Common myeloid progenitor, CD34-positive (primary cell): ENCODE measurements at regions not wholly inside any gene's neighbourhood (a gene's known extent, or its start where the extent isn't known, plus 50 kb on each side); places are given as distances from the start of the nearest gene placed in this dataset.

Source experiments
- CTCF ChIA-PET: fragments of 350-600 bp; sonication (Branson Sonifier 250); formaldehyde crosslinking; loops from one replicate; lab custom pipeline; 2021; ENCODE audit warnings: antibody characterized with exemption; lab: Charles Lee
- POLR2A ChIA-PET: fragments of 350-600 bp; sonication (Branson Sonifier 250); formaldehyde crosslinking; loops from one replicate; lab custom pipeline; 2021; ENCODE audit warnings: antibody characterized with exemption; lab: Charles Lee
- DNase-seq, 3 donors: peaks; one replicate each; pipeline versions ENCODE4 v3.0.0 to v3.0.0-alpha.2; 2013
- H3K27ac ChIP-seq, 2 experiments: 1 replicate in 1 of 2; 2 replicates in 1 of 2; pipeline ENCODE4 v1.7.0; 2013; ENCODE audit warnings: inconsistent platforms in 2 of 2, low read length in 2 of 2, mild to moderate bottlenecking in 2 of 2, low read depth in 1 of 2, moderate library complexity in 1 of 2; ENCODE audit not compliant: severe bottlenecking in 2 of 2, insufficient read depth in 1 of 2, poor library complexity in 1 of 2
- H3K27me3 ChIP-seq, 5 experiments: replicated peaks in 2 of 5; 1 replicate in 3 of 5; 2 replicates in 2 of 5; pipeline versions ENCODE4 v1.6.1 to v1.7.0; 2013; ENCODE audit warnings: low read length in 4 of 5, mild to moderate bottlenecking in 2 of 5, moderate library complexity in 2 of 5, inconsistent platforms in 1 of 5; ENCODE audit not compliant: insufficient read depth in 5 of 5, control insufficient read depth in 4 of 5
- H3K36me3 ChIP-seq, 4 experiments: 1 replicate in 2 of 4; 2 replicates in 2 of 4; pipeline versions ENCODE4 v1.6.1 to v1.7.0; 2013; ENCODE audit warnings: low read length in 3 of 4, control low read depth in 1 of 4, mild to moderate bottlenecking in 1 of 4; ENCODE audit not compliant: control insufficient read depth in 4 of 4, insufficient read depth in 4 of 4
- H3K4me1 ChIP-seq, 4 experiments: 1 replicate in 3 of 4; 2 replicates in 1 of 4; pipeline versions ENCODE4 v1.6.1 to v1.7.1; 2013; ENCODE audit warnings: low read length in 3 of 4, mild to moderate bottlenecking in 3 of 4, control low read depth in 1 of 4, inconsistent platforms in 1 of 4, moderate library complexity in 1 of 4; ENCODE audit not compliant: control insufficient read depth in 4 of 4, insufficient read depth in 4 of 4; ENCODE audit errors: control extremely low read depth in 1 of 4
- H3K4me3 ChIP-seq, 7 experiments: 1 replicate in 4 of 7; 2 replicates in 3 of 7; pipeline versions ENCODE4 v1.5.1 to v1.7.0; 2013; ENCODE audit warnings: mild to moderate bottlenecking in 7 of 7, low read length in 6 of 7, moderate library complexity in 6 of 7, inconsistent platforms in 2 of 7, low read depth in 2 of 7, control low read depth in 1 of 7; ENCODE audit not compliant: insufficient read depth in 4 of 7, control insufficient read depth in 1 of 7; ENCODE audit errors: extremely low read depth in 1 of 7
- H3K9me3 ChIP-seq, 5 experiments: 1 replicate in 4 of 5; 2 replicates in 1 of 5; pipeline versions ENCODE4 v1.6.1 to v1.7.1; 2013; ENCODE audit warnings: low read length in 4 of 5, mild to moderate bottlenecking in 2 of 5, inconsistent platforms in 1 of 5, low read depth in 1 of 5, moderate library complexity in 1 of 5; ENCODE audit not compliant: control insufficient read depth in 4 of 5, insufficient read depth in 2 of 5; ENCODE audit errors: control extremely low read depth in 1 of 5
- WGBS: methylation state at CpG from one replicate; pipeline ENCODE4 v1.1.5; 2013; ENCODE audit not compliant: insufficient coverage; 5-methylcytosine and 5-hydroxymethylcytosine counted together

DNA sequence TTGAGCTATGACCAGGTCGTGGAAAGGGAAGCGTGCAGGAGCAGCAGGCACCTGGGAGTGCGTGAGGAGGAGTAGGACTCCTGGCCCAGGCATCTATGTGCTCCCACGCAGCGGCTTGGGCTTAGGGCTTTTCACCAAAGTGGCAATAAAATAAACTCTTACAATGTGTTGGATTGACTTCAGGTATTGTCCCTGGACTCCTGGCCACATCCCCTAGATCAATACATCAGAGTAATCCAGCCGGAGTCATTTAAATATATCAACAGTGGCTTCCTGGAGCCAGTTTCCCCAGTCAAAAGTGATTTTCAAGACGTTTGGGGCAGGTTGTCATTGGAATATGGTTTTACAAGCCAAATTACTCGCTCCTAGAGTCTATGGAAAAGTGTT lies 344.4 kb downstream of the WDR11 start:
- no peak for DNase-seq
- POLR2A ChIA-PET, result no interaction called here
- no peak overlapping the region for H3K4me3 ChIP-seq
- WGBS, result 72% methylated on average over 6 of the region's 8 CpGs
- peaks cover 0 to 4% (median 2%) of the 10 kb centered on the region in 5 experiments for H3K27me3 ChIP-seq
- CTCF ChIA-PET, result no interaction called here
- no peaks in the 10 kb centered on the region for H3K4me1 ChIP-seq
- H3K9me3 ChIP-seq, result no peaks in the 10 kb centered on the region
- no peaks in the 10 kb centered on the region for H3K36me3 ChIP-seq
- no peak overlapping the region for H3K27ac ChIP-seq

GRCh38 chr10:121199081-121199480 lies 347.9 kb downstream of the WDR11 start:
- ChIA-PET POLR2A (no interaction called here), CTCF (no interaction called here)
- no peaks in the 10 kb centered on the region for H3K4me1 ChIP-seq
- no peaks in the 10 kb centered on the region for H3K36me3 ChIP-seq
- peaks cover 0 to 4% (median 3%) of the 10 kb centered on the region in 5 experiments for H3K27me3 ChIP-seq
- H3K9me3 ChIP-seq, result no peaks in the 10 kb centered on the region
- H3K27ac ChIP-seq, result no peak overlapping the region
- DNase-seq, result no peak
- no peak overlapping the region for H3K4me3 ChIP-seq

DNA sequence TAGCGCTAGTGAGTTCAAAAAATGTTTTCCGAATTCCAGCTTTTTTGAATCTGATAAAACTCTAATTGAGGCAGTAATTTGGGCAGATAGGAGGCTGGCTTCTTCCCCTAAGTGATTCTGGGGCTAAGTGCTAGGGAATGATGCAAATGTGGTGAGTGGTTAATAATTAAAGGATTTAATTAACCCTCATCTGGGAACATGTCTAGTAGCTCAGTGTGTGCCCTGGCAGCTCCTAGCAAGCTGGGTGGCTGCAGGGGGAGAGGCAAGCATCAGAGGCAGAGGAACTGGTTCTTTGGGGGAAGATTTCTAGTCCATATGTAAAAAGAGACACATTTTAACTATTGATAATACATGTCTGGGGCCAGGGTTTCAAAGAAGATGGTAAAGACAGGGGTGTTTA lies 354.5 kb downstream of the WDR11 start:
- H3K4me3 ChIP-seq, result no peak overlapping the region
- no peaks in the 10 kb centered on the region for H3K4me1 ChIP-seq
- WGBS, result 100% methylated on average over 2 of the region's 2 CpGs
- H3K36me3 ChIP-seq, result no peaks in the 10 kb centered on the region
- no peak for DNase-seq
- peaks cover 0 to 12% (median 0%) of the 10 kb centered on the region in 5 experiments for H3K27me3 ChIP-seq
- POLR2A ChIA-PET, result no interaction called here
- CTCF ChIA-PET, result no interaction called here
- H3K27ac ChIP-seq, result no peak overlapping the region
- H3K9me3 ChIP-seq, result no peaks in the 10 kb centered on the region

DNA sequence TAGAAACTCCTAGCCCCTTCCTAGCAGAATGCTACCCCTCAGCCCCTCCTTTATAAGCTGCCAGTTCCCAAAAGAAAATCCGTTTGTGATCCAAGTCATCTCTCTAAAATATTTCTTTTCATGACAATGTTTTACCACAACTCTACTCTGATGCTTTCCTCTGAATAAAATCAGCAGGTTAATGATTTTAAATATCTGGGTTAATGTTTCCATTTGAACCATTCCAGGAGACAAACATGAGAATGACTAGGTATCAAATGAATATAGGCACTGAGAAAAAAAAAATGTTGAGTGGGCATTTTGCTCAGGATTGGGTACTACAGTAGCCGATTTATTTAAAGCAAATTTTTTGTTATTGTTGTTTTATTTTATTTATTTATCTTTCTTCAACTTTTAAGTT lies 360.3 kb downstream of the WDR11 start:
- CTCF ChIA-PET, result no interaction called here
- DNase-seq, result no peak
- 100% methylated on average over 1 of the region's 2 CpGs for WGBS

GRCh38 chr10:121213437-121213836 lies 362.3 kb downstream of the WDR11 start:
- CTCF ChIA-PET, result no interaction called here
- Histone ChIP-seq H3K9me3 (no peaks in the 10 kb centered on the region), H3K27me3 (peaks cover 0 to 14% (median 0%) of the 10 kb centered on the region in 5 experiments), H3K4me3 (no peak overlapping the region), H3K27ac (no peak overlapping the region), H3K4me1 (no peaks in the 10 kb centered on the region), H3K36me3 (no peaks in the 10 kb centered on the region)
- 100% methylated on average over 1 of the region's 4 CpGs for WGBS
- POLR2A ChIA-PET, result no interaction called here
- DNase-seq, result no peak

More for the DNA sequence above, 360.3 kb downstream of the WDR11 start:
- H3K9me3 ChIP-seq, result no peaks in the 10 kb centered on the region
- peaks cover 0 to 13% (median 3%) of the 10 kb centered on the region in 5 experiments for H3K27me3 ChIP-seq
- H3K27ac ChIP-seq, result no peak overlapping the region
- no peak overlapping the region for H3K4me3 ChIP-seq
- H3K4me1 ChIP-seq, result no peaks in the 10 kb centered on the region
- no peaks in the 10 kb centered on the region for H3K36me3 ChIP-seq
- POLR2A ChIA-PET, result no interaction called here

- Histone ChIP-seq H3K9me3 (no peaks in the 10 kb centered on the region), H3K27ac (no peak overlapping the region), H3K4me3 (no peak overlapping the region), H3K36me3 (no peaks in the 10 kb centered on the region), H3K4me1 (no peaks in the 10 kb centered on the region), H3K27me3 (peaks cover 0 to 17% (median 2%) of the 10 kb centered on the region in 5 experiments)
- ChIA-PET CTCF (no interaction called here), POLR2A (no interaction called here)
- 100% methylated on average over 1 of the region's 2 CpGs for WGBS
- no peak for DNase-seq
These were observed 365.1 kb downstream of the WDR11 start for GRCh38 chr10:121216295-121216694.

DNA sequence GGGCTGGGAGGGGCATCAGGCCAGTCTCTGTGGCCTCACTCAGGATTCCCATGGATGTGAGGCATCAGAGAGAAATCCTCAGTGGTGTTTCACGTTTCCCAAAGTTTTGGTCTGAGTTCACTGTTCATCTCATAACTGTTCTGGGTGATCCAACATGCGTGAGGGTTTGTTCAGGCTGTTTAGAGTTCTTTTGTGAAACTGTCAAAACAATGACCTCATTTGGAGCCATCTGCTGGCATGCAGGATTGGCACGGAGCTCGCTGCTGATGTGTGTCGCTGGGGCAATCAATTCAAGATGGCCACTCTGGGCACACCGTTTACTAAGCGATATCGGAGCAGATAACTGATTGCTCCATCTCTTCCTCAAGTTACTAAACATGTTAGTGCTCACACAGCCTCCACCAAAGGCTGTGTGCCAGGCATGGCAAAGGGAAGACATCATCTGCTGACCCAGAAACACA lies 365.6 kb downstream of the WDR11 start:
- H3K9me3 ChIP-seq, result no peaks in the 10 kb centered on the region
- POLR2A ChIA-PET, result no interaction called here
- H3K36me3 ChIP-seq, result no peaks in the 10 kb centered on the region
- H3K27ac ChIP-seq, result no peak overlapping the region
- DNase-seq, result no peak
- CTCF ChIA-PET, result no interaction called here
- peaks cover 0 to 17% (median 2%) of the 10 kb centered on the region in 5 experiments for H3K27me3 ChIP-seq
- 94% methylated on average over 8 of the region's 8 CpGs for WGBS
- H3K4me3 ChIP-seq, result no peak overlapping the region
- no peaks in the 10 kb centered on the region for H3K4me1 ChIP-seq
